Kidney (tissue), 13 donors: ENCODE measurements at regions not wholly inside any gene's neighbourhood (a gene's known extent, or its start where the extent isn't known, plus 50 kb on each side); places are given as distances from the start of the nearest gene placed in this dataset.
A peak's percentile ranks its signal among the peaks of the same experiment; 100 is the strongest.

ENCODE experiments used
- DNase-seq, 5 donors: peaks; one replicate each; pipeline ENCODE4 v3.0.0-alpha.2; 2013 to 2020
- FAIRE-seq: peaks from 2 replicates; lab custom pipeline; 2012; peaks lifted over from hg19 to GRCh38; lab: Jason Lieb, UNC
- H3K27ac ChIP-seq, 2 donors: one replicate each; pipeline ENCODE4 v1.7.0; 2013; ENCODE audit warnings: low read depth in 2 of 2, low read length in 2 of 2, inconsistent platforms in 1 of 2
- H3K27me3 ChIP-seq: one replicate; pipeline ENCODE4 v1.7.1; 2013; ENCODE audit warnings: low read length, inconsistent platforms; ENCODE audit not compliant: control insufficient read depth, insufficient read depth
- H3K36me3 ChIP-seq, 3 donors: one replicate each; pipeline versions ENCODE4 v1.7.0 to v1.7.1; 2013; ENCODE audit warnings: low read length in 3 of 3, control low read depth in 1 of 3, inconsistent platforms in 1 of 3; ENCODE audit not compliant: insufficient read depth in 3 of 3, control insufficient read depth in 2 of 3
- H3K4me1 ChIP-seq, 3 donors: one replicate each; pipeline versions ENCODE4 v1.7.0 to v1.7.1; 2013; ENCODE audit warnings: low read length in 3 of 3, inconsistent platforms in 1 of 3, low read depth in 1 of 3; ENCODE audit not compliant: control insufficient read depth in 2 of 3, insufficient read depth in 2 of 3
- H3K4me3 ChIP-seq, 3 donors: one replicate each; pipeline versions ENCODE4 v1.7.0 to v1.8.1; 2013; ENCODE audit warnings: low read length in 3 of 3, control low read depth in 1 of 3, inconsistent platforms in 1 of 3
- H3K9ac ChIP-seq, 3 donors: one replicate each; pipeline versions ENCODE4 v1.7.0 to v1.7.1; 2013; ENCODE audit warnings: low read length in 3 of 3, control low read depth in 1 of 3, inconsistent platforms in 1 of 3
- H3K9me3 ChIP-seq, 3 donors: one replicate each; pipeline versions ENCODE4 v1.7.0 to v1.7.1; 2013; ENCODE audit warnings: low read length in 3 of 3, control low read depth in 1 of 3, inconsistent platforms in 1 of 3; ENCODE audit not compliant: control insufficient read depth in 2 of 3, insufficient read depth in 1 of 3
- intact Hi-C: fragments of 100-400 bp; cut with DNase I; formaldehyde crosslinking; loops from one replicate; pipeline ENCODE4 v1.11.1; 2022
- TF ChIP-seq, protein P1 (sequence below): IDR thresholded peaks from 3 replicates; pipeline ENCODE4 v1.5.1; 2012; ENCODE audit warnings: mild to moderate bottlenecking, moderate library complexity, borderline replicate concordance; ENCODE audit not compliant: insufficient read depth; ENCODE audit errors: extremely low read depth
- donor health status: control.
- donor health status: control.
- donor health status: control.
- donor health status: control.
- donor health status: control.
- donor health status: DM: yes; HTN: yes; CAD: no.
- donor health status: Normal renal cell carcinoma (clear cell type).

DNA sequence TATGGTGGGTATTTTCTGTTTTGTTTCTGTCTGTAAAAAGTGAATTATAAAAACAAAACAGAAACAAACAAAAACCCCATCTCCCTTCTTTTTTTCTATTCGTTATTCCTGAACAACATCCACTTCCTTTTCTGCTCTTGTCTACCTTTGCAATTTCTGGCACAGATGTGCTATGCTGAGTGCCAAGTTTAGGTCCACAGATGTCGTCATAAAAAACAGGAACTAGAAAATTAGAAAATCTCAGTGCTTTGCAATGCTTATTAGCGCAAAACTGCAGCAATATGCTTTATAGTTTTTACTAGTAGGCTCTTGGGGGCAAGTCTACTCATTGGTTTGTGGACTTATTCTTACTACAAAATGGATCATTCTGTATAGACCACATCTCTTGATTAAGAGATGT lies 94.2 kb upstream of the PRKCQ start:
- Histone ChIP-seq H3K4me1 (no peaks in the 10 kb centered on the region), H3K27me3 (no peaks in the 10 kb centered on the region), H3K9ac (no peak overlapping the region), H3K4me3 (no peak overlapping the region), H3K36me3 (no peaks in the 10 kb centered on the region), H3K27ac (no peak overlapping the region), H3K9me3 (no peaks in the 10 kb centered on the region)
- FAIRE-seq (no peak), DNase-seq (no peak)
- TF ChIP-seq, protein P1, sequence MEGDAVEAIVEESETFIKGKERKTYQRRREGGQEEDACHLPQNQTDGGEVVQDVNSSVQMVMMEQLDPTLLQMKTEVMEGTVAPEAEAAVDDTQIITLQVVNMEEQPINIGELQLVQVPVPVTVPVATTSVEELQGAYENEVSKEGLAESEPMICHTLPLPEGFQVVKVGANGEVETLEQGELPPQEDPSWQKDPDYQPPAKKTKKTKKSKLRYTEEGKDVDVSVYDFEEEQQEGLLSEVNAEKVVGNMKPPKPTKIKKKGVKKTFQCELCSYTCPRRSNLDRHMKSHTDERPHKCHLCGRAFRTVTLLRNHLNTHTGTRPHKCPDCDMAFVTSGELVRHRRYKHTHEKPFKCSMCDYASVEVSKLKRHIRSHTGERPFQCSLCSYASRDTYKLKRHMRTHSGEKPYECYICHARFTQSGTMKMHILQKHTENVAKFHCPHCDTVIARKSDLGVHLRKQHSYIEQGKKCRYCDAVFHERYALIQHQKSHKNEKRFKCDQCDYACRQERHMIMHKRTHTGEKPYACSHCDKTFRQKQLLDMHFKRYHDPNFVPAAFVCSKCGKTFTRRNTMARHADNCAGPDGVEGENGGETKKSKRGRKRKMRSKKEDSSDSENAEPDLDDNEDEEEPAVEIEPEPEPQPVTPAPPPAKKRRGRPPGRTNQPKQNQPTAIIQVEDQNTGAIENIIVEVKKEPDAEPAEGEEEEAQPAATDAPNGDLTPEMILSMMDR: no peak
- intact Hi-C loops: loop anchor here (10.0 kb wide), 2 partner anchors 249 to 741 kb away; partner anchors contain the start of gene SFMBT2

DNA sequence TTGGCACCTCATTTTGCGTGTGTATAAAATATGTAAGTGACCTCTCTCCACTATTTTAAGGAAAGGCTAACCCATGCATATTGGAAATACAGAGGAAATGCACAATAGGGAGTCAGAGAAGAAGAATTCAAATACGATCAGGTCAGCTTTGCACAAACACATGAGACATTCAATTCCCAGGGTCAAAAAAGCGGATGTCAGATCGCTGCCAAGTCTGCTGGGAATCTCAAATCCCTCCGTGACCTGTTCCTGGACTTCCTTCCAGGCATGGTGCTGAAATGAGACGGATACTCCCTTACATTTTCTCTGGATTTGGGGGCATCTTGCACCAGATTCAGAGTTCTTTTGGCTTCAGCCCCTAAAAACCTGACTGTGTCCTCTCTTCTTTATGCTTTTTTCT lies 91.9 kb upstream of the PRKCQ start:
- FAIRE-seq (no peak), DNase-seq (peak in 1 of 5 donors; percentile 26)
- intact Hi-C loops: loop anchor here (10.0 kb wide), 2 partner anchors 247 to 743 kb away; partner anchors contain the start of gene SFMBT2
- TF ChIP-seq, protein P1: no peak
- no peak overlapping the region for H3K9ac ChIP-seq
- no peak overlapping the region for H3K27ac ChIP-seq
- H3K9me3 ChIP-seq: no peaks in the 10 kb centered on the region
- H3K36me3 ChIP-seq: no peaks in the 10 kb centered on the region
- H3K4me3 ChIP-seq: no peak overlapping the region
- no peaks in the 10 kb centered on the region for H3K4me1 ChIP-seq
- no peaks in the 10 kb centered on the region for H3K27me3 ChIP-seq

DNA sequence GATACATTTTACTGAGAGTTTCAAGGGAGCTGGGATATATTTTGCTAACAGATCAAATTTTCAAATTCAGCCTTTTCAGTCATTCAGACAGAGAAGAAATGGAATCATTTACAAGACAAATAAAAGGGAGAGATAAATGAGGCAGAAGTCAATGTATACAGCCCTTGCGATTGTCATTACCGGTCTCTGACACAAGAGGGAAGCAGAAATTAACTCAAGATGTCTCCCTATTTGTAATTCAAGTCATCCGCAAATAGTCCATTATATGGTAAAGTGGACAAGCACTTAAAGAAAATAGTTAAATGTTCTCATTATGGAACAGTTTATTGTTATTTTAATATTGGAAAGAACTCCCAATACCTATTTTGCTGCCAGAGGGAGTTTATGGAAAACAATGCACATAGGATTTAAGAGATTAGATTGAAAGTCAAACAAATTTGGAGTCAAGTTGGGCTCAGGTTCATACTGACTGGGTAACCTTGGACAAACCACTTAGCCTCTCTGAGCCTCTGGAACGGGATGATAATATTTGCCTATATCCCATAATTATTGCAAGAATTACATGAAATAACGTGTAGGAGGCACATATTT lies 89.3 kb upstream of the PRKCQ start:
- DNase-seq (peak in 2 of 5 donors; percentile 64 to 69), FAIRE-seq (peak; percentile 62)
- Histone ChIP-seq H3K27me3 (no peaks in the 10 kb centered on the region), H3K27ac (no peak overlapping the region), H3K36me3 (no peaks in the 10 kb centered on the region), H3K4me1 (no peaks in the 10 kb centered on the region), H3K4me3 (no peak overlapping the region), H3K9ac (no peak overlapping the region), H3K9me3 (no peaks in the 10 kb centered on the region)
- intact Hi-C loops: no loop called here
- TF ChIP-seq, protein P1: peak; percentile 62
